ENCODE measurements at regions not wholly inside any gene's neighbourhood (a gene's known extent, or its start where the extent isn't known, plus 50 kb on each side); places are given as distances from the start of the nearest gene placed in this dataset.

DNA sequence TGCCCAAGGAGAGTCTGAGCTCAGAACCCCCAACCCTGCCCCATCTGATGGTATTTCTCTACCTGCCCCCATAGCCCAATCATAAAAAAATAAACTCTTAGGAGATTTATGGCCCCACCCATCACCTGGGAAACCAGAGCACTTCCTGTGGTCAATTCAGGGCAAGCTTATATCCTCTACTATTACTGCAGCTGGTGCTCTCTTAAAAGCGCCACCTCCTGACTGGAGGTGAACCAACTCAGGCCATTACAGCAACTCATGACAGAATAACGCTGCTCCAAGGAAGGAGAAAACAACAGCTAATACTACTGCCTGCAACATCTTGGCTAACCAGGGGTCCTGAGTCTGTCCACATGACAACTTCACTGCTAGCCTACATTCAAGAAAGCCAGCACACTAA lies 195.7 kb downstream of the MTCL1 start:
- no peak overlapping the region for H2AFZ ChIP-seq (ENCODE audit: low read length)
- H2BK20ac ChIP-seq (ENCODE audit: low read length), result no peak overlapping the region
- TF ChIP-seq RAD21 (IDR thresholded peaks at IDR 0.05 in 1 of 2, conservative IDR thresholded peaks at IDR 0.05 in 1 of 2; ENCODE audit: low read depth in 2 of 2, low read length in 2 of 2), result peak in 1 of 2 experiments; percentile 23; a peak in 1 of 4 replicates
- TF ChIP-seq, protein P1, sequence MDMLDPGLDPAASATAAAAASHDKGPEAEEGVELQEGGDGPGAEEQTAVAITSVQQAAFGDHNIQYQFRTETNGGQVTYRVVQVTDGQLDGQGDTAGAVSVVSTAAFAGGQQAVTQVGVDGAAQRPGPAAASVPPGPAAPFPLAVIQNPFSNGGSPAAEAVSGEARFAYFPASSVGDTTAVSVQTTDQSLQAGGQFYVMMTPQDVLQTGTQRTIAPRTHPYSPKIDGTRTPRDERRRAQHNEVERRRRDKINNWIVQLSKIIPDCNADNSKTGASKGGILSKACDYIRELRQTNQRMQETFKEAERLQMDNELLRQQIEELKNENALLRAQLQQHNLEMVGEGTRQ (IDR thresholded peaks at IDR 0.05; ENCODE audit: low read length), result no peak
- ChIA-PET CTCF (ENCODE audit: partially characterized antibody) (interaction anchor here (0.7 to 1.8 kb wide), 5 partner anchors 10 to 99 kb away, joined by 3 to 4 read pairs (median 4); no protein-coding TSS in a partner anchor), POLR2A (ENCODE audit: partially characterized antibody) (interaction anchor here (0.9 to 1.3 kb wide), 2 partner anchors 12 to 81 kb away, joined by 3 to 4 read pairs; no protein-coding TSS in a partner anchor)
- 73% methylated on average over 2 of the region's 2 CpGs; no CpG with 5 or more reads in 1 of the 2 experiments for WGBS, 2 experiments (ENCODE audit: extremely low coverage in 1 of 2, insufficient coverage in 1 of 2, insufficient read length in 1 of 2, insufficient replicate concordance in 2 of 2, low coverage in 1 of 2, low lambda C conversion rate in 2 of 2, missing lambda C conversion rate in 1 of 2)
- no peak overlapping the region for H3K4ac ChIP-seq (replicated peaks; ENCODE audit: insufficient read length, low read depth, low read length)
- H3K14ac ChIP-seq (ENCODE audit: insufficient read length), result no peak overlapping the region
- H3K56ac ChIP-seq (replicated peaks; ENCODE audit: insufficient read length, low read depth, low read length), result no peak overlapping the region
- no peak overlapping the region for H3K4me2 ChIP-seq (ENCODE audit: insufficient read depth in 1 of 2, low read depth in 2 of 2, low read length in 2 of 2)
- H3K36me3 ChIP-seq (ENCODE audit: control insufficient read depth in 2 of 4, insufficient read depth in 4 of 4, low read length in 3 of 4), result no peaks in the 10 kb centered on the region
- no peaks in the 10 kb centered on the region for H4K20me1 ChIP-seq (replicated peaks in 1 of 2; ENCODE audit: control insufficient read depth in 1 of 2, insufficient read depth in 2 of 2, low read length in 2 of 2)
- no peak overlapping the region for H3K27ac ChIP-seq (ENCODE audit: low read depth, low read length)
- no peak overlapping the region for H4K5ac ChIP-seq (ENCODE audit: insufficient read length, low read depth, low read length)
- FAIRE-seq, result no peak
- no peaks in the 10 kb centered on the region for H3K4me1 ChIP-seq (replicated peaks in 1 of 4; ENCODE audit: control insufficient read depth in 3 of 4, insufficient read depth in 4 of 4, low read length in 3 of 4)
- H3K9me3 ChIP-seq (ENCODE audit: insufficient read depth in 2 of 2, low read depth in 1 of 2, low read length in 1 of 2), result peaks cover 2 to 3% of the 10 kb centered on the region in 2 experiments; a peak in 3 of 4 replicates
- no peak overlapping the region for H2BK15ac ChIP-seq (ENCODE audit: low read length)
- no peak overlapping the region for H3K4me3 ChIP-seq (ENCODE audit: extremely low read depth in 1 of 4, insufficient read depth in 2 of 4, low read depth in 3 of 4, low read length in 4 of 4)
- H3K9ac ChIP-seq (replicated peaks in 1 of 4; ENCODE audit: extremely low read depth in 1 of 4, low read depth in 3 of 4, low read length in 3 of 4), result no peak overlapping the region
- no peaks in the 10 kb centered on the region for H3K23me2 ChIP-seq (ENCODE audit: low read depth, low read length)
- H2AK5ac ChIP-seq (ENCODE audit: low read depth, low read length), result no peak overlapping the region
- H3K27me3 ChIP-seq (replicated peaks in 1 of 4; ENCODE audit: control insufficient read depth in 3 of 4, extremely low read depth in 1 of 4, insufficient read depth in 3 of 4, low read length in 3 of 4), result no peaks in the 10 kb centered on the region
- H3K79me2 ChIP-seq (ENCODE audit: control insufficient read depth in 1 of 2, insufficient read depth in 2 of 2, low read length in 2 of 2), result no peaks in the 10 kb centered on the region
- H3K79me1 ChIP-seq (ENCODE audit: low read depth, low read length), result no peaks in the 10 kb centered on the region
- H4K91ac ChIP-seq (replicated peaks; ENCODE audit: insufficient read length, low read length), result no peak overlapping the region
- H2BK120ac ChIP-seq (replicated peaks; ENCODE audit: low read depth, low read length), result no peak overlapping the region
- no peak for DNase-seq (ENCODE audit: low read depth in 1 of 2, low spot score in 2 of 2)
- no peak overlapping the region for H2BK12ac ChIP-seq (ENCODE audit: low read depth, low read length)
- H3K18ac ChIP-seq (ENCODE audit: extremely low read depth, low read length), result no peak overlapping the region
- no peak overlapping the region for H4K8ac ChIP-seq (ENCODE audit: extremely low read depth, insufficient read depth, low read length)
- no peak overlapping the region for H2BK5ac ChIP-seq (ENCODE audit: low read depth, low read length)
- H3K23ac ChIP-seq (ENCODE audit: insufficient read length), result no peak overlapping the region

Data from H1 (cell line).